Neuronal stem cell (in vitro differentiated cells): ENCODE measurements at regions not wholly inside any gene's neighbourhood (a gene's known extent, or its start where the extent isn't known, plus 50 kb on each side); places are given as distances from the start of the nearest gene placed in this dataset.

Experiments used
- DNase-seq: peaks from one replicate; pipeline ENCODE4 v3.0.0-alpha.2; 2013; ENCODE audit warnings: low spot score
- H2AFZ ChIP-seq: one replicate; pipeline ENCODE4 v1.6.1; 2013; ENCODE audit warnings: mild to moderate bottlenecking, low read length, inconsistent platforms
- H2AK5ac ChIP-seq: 2 replicates; pipeline ENCODE4 v1.6.1; 2013; ENCODE audit warnings: low read depth, mild to moderate bottlenecking, inconsistent platforms, low read length, moderate library complexity, mixed read lengths
- H2BK120ac ChIP-seq: 2 replicates; pipeline ENCODE4 v1.6.1; 2013; ENCODE audit warnings: low read depth, mild to moderate bottlenecking, inconsistent platforms, low read length, moderate library complexity, mixed read lengths
- H2BK12ac ChIP-seq: one replicate; pipeline ENCODE4 v1.6.1; 2013; ENCODE audit warnings: low read length, inconsistent platforms
- H2BK15ac ChIP-seq: 2 replicates; pipeline ENCODE4 v1.6.1; 2013; ENCODE audit warnings: mild to moderate bottlenecking, low read length, inconsistent platforms, mixed read lengths
- H2BK5ac ChIP-seq: one replicate; pipeline ENCODE4 v1.6.1; 2013; ENCODE audit warnings: inconsistent platforms, mild to moderate bottlenecking, low read length, moderate library complexity
- H3K14ac ChIP-seq: one replicate; pipeline ENCODE4 v1.6.1; 2013; ENCODE audit warnings: low read length, inconsistent platforms
- H3K18ac ChIP-seq: 2 replicates; pipeline ENCODE4 v1.6.1; 2013; ENCODE audit warnings: low read length, inconsistent platforms
- H3K23ac ChIP-seq: 2 replicates; pipeline ENCODE4 v1.6.1; 2013; ENCODE audit warnings: low read depth, mild to moderate bottlenecking, mixed read lengths, low read length, inconsistent platforms; ENCODE audit not compliant: poor library complexity
- H3K27ac ChIP-seq: replicated peaks from 3 replicates; pipeline ENCODE4 v1.5.1; 2013; ENCODE audit warnings: low read length, inconsistent platforms
- H3K27me3 ChIP-seq, 3 experiments: 2 replicates each; pipeline ENCODE4 v1.6.1; 2013; ENCODE audit warnings: low read length in 3 of 3, mild to moderate bottlenecking in 2 of 3, inconsistent platforms in 1 of 3, low read depth in 1 of 3, mixed read lengths in 1 of 3, moderate library complexity in 1 of 3; ENCODE audit not compliant: control insufficient read depth in 3 of 3, insufficient read depth in 3 of 3
- H3K36me3 ChIP-seq, 2 donors: replicated peaks in 1 of 2; 2 replicates each; pipeline ENCODE4 v1.6.1; 2013; ENCODE audit warnings: low read length in 2 of 2; ENCODE audit not compliant: control insufficient read depth in 2 of 2, insufficient read depth in 2 of 2
- H3K4ac ChIP-seq: 2 replicates; pipeline ENCODE4 v1.6.1; 2013; ENCODE audit warnings: inconsistent platforms, mild to moderate bottlenecking, low read length, moderate library complexity
- H3K4me1 ChIP-seq, 2 donors: 1 replicate in 1 of 2; 2 replicates in 1 of 2; pipeline ENCODE4 v1.6.1; 2013; ENCODE audit warnings: low read length in 2 of 2, low read depth in 1 of 2; ENCODE audit not compliant: control insufficient read depth in 2 of 2, insufficient read depth in 1 of 2
- H3K4me2 ChIP-seq: one replicate; pipeline ENCODE4 v1.6.1; 2013; ENCODE audit warnings: mild to moderate bottlenecking, low read length, inconsistent platforms; ENCODE audit not compliant: insufficient read depth, poor library complexity, severe bottlenecking
- H3K4me3 ChIP-seq, 2 donors: 2 replicates each; pipeline ENCODE4 v1.5.1; 2013; ENCODE audit warnings: low read length in 2 of 2, mild to moderate bottlenecking in 2 of 2, inconsistent platforms in 1 of 2, moderate library complexity in 1 of 2
- H3K79me1 ChIP-seq: one replicate; pipeline ENCODE4 v1.6.1; 2013; ENCODE audit warnings: low read depth, mild to moderate bottlenecking, inconsistent platforms, low read length, moderate library complexity
- H3K9ac ChIP-seq: one replicate; pipeline ENCODE4 v1.6.1; 2013; ENCODE audit warnings: mild to moderate bottlenecking, low read depth, low read length, inconsistent platforms; ENCODE audit not compliant: poor library complexity
- H3K9me3 ChIP-seq, 2 donors: replicated peaks in 1 of 2; 2 replicates each; pipeline versions ENCODE3 to v1.6.1; 2013; ENCODE audit warnings: low read length in 2 of 2, mild to moderate bottlenecking in 2 of 2, inconsistent platforms in 1 of 2, low read depth in 1 of 2, mixed read lengths in 1 of 2, moderate library complexity in 1 of 2; ENCODE audit not compliant: control insufficient read depth in 2 of 2, insufficient read depth in 1 of 2
- H4K8ac ChIP-seq: one replicate; pipeline ENCODE4 v1.6.1; 2013; ENCODE audit warnings: low read depth, mild to moderate bottlenecking, inconsistent platforms, low read length, moderate library complexity
- H4K91ac ChIP-seq: one replicate; pipeline ENCODE4 v1.6.1; 2013; ENCODE audit warnings: low read length, low read depth, mild to moderate bottlenecking, inconsistent platforms; ENCODE audit not compliant: poor library complexity
- WGBS, 2 donors: extraction: QIAGEN DNeasy Blood & Tissue Kit; methylation state at CpG; one replicate each; pipeline ENCODE4 v1.1.7; 2013; ENCODE audit warnings: missing lambda C conversion rate in 2 of 2, mixed read lengths in 1 of 2; ENCODE audit not compliant: insufficient read length in 2 of 2, insufficient replicate concordance in 1 of 2; ENCODE audit errors: extremely low coverage in 2 of 2; 5-methylcytosine and 5-hydroxymethylcytosine counted together

- Histone ChIP-seq H4K8ac (no peak overlapping the region), H2AK5ac (no peak overlapping the region), H2AFZ (no peak overlapping the region), H3K9me3 (peaks cover 0 to 4% of the 10 kb centered on the region in 2 donors), H3K4me2 (no peak overlapping the region), H2BK12ac (no peak overlapping the region), H3K27me3 (no peaks in the 10 kb centered on the region), H2BK5ac (no peak overlapping the region), H2BK120ac (no peak overlapping the region), H3K4ac (no peak overlapping the region), H3K36me3 (no peaks in the 10 kb centered on the region), H3K4me3 (no peak overlapping the region), H3K4me1 (peaks cover 3 to 18% of the 10 kb centered on the region in 2 donors), H2BK15ac (no peak overlapping the region), H4K91ac (no peak overlapping the region), H3K79me1 (no peaks in the 10 kb centered on the region), H3K27ac (no peak overlapping the region), H3K14ac (no peak overlapping the region), H3K9ac (no peak overlapping the region), H3K18ac (peak overlapping the region; percentile 9), H3K23ac (no peak overlapping the region)
- DNase-seq, result no peak
- WGBS, 2 donors, result no CpG with 5 or more reads among the region's 10 CpGs
These were observed 145.0 kb downstream of the SLC38A6 start for GRCh38 chr14:61125867-61126572.

- no CpG with 5 or more reads among the region's 10 CpGs for WGBS, 2 donors
- H3K27me3 ChIP-seq, result no peaks in the 10 kb centered on the region
These were observed 144.2 kb downstream of the SLC38A6 start for GRCh38 chr14:61125041-61125866.

GRCh38 chr14:61122862-61123261, 141.8 kb downstream of the SLC38A6 start:
- Histone ChIP-seq H3K14ac (no peak overlapping the region), H3K4me2 (no peak overlapping the region), H2BK15ac (no peak overlapping the region), H4K8ac (no peak overlapping the region), H2AFZ (no peak overlapping the region), H3K4ac (no peak overlapping the region), H3K36me3 (no peaks in the 10 kb centered on the region), H3K9me3 (peaks cover 0 to 4% of the 10 kb centered on the region in 2 donors), H3K79me1 (no peaks in the 10 kb centered on the region), H2BK120ac (no peak overlapping the region), H3K4me1 (peaks cover 3 to 18% of the 10 kb centered on the region in 2 donors), H3K27ac (no peak overlapping the region), H3K27me3 (no peaks in the 10 kb centered on the region), H2BK5ac (no peak overlapping the region), H3K9ac (no peak overlapping the region), H3K23ac (no peak overlapping the region), H3K4me3 (no peak overlapping the region), H3K18ac (no peak overlapping the region), H2AK5ac (no peak overlapping the region), H4K91ac (no peak overlapping the region), H2BK12ac (no peak overlapping the region)
- no CpG with 5 or more reads among the region's 3 CpGs for WGBS, 2 donors
- DNase-seq, result no peak

More at GRCh38 chr14:61125041-61125866, 144.2 kb downstream of the SLC38A6 start:
- Histone ChIP-seq H2AK5ac (no peak overlapping the region), H3K23ac (no peak overlapping the region), H2BK5ac (no peak overlapping the region), H2BK120ac (no peak overlapping the region), H4K8ac (no peak overlapping the region), H3K9ac (no peak overlapping the region), H3K27ac (no peak overlapping the region), H3K4ac (no peak overlapping the region), H2AFZ (no peak overlapping the region), H3K36me3 (no peaks in the 10 kb centered on the region), H3K9me3 (peaks cover 0 to 4% of the 10 kb centered on the region in 2 donors), H3K4me2 (no peak overlapping the region), H3K18ac (no peak overlapping the region), H3K14ac (no peak overlapping the region), H2BK12ac (no peak overlapping the region), H2BK15ac (no peak overlapping the region), H4K91ac (no peak overlapping the region), H3K4me1 (peaks cover 3 to 18% of the 10 kb centered on the region in 2 donors), H3K79me1 (no peaks in the 10 kb centered on the region), H3K4me3 (no peak overlapping the region)
- no peak for DNase-seq

GRCh38 chr14:61121355-61121787, 140.3 kb downstream of the SLC38A6 start:
- Histone ChIP-seq H3K36me3 (no peaks in the 10 kb centered on the region), H4K8ac (no peak overlapping the region), H3K27ac (no peak overlapping the region)

More at GRCh38 chr14:61121355-61121787, 140.3 kb downstream of the SLC38A6 start:
- no peak overlapping the region for H3K23ac ChIP-seq
- H3K27me3 ChIP-seq, result no peaks in the 10 kb centered on the region
- DNase-seq, result no peak
- no peaks in the 10 kb centered on the region for H3K79me1 ChIP-seq
- no peak overlapping the region for H3K14ac ChIP-seq
- WGBS, 2 donors, result no CpG with 5 or more reads among the region's 9 CpGs
- no peak overlapping the region for H2AFZ ChIP-seq
- no peak overlapping the region for H2BK120ac ChIP-seq
- H3K9ac ChIP-seq, result no peak overlapping the region
- H2AK5ac ChIP-seq, result no peak overlapping the region
- no peak overlapping the region for H3K4me3 ChIP-seq
- H3K9me3 ChIP-seq, result peaks cover 0 to 4% of the 10 kb centered on the region in 2 donors
- H4K91ac ChIP-seq, result no peak overlapping the region
- peaks cover 0 to 8% of the 10 kb centered on the region in 2 donors for H3K4me1 ChIP-seq
- no peak overlapping the region for H2BK12ac ChIP-seq
- H3K18ac ChIP-seq, result no peak overlapping the region
- no peak overlapping the region for H2BK5ac ChIP-seq
- no peak overlapping the region for H3K4ac ChIP-seq
- H3K4me2 ChIP-seq, result no peak overlapping the region
- H2BK15ac ChIP-seq, result no peak overlapping the region
